Mesothelial cell of epicardium (in vitro differentiated cells): ENCODE measurements at regions not wholly inside any gene's neighbourhood (a gene's known extent, or its start where the extent isn't known, plus 50 kb on each side); places are given as distances from the start of the nearest gene placed in this dataset.

ENCODE experiments used
- DNase-seq, 2 experiments: peaks; one replicate each; pipeline ENCODE4 v3.0.0; 2021; ENCODE audit warnings: low spot score in 2 of 2; ENCODE audit not compliant: unreplicated experiment in 2 of 2
- H3K27ac Mint-ChIP-seq: 2 replicates; pipeline ENCODE4 v1.8.0; 2021; ENCODE audit warnings: mixed read lengths
- H3K27me3 Mint-ChIP-seq: 2 replicates; pipeline ENCODE4 v1.8.0; 2021; ENCODE audit warnings: low read depth, mixed read lengths
- H3K36me3 Mint-ChIP-seq: 2 replicates; pipeline ENCODE4 v1.8.0; 2021; ENCODE audit warnings: mixed read lengths
- H3K4me1 Mint-ChIP-seq: 2 replicates; pipeline ENCODE4 v1.8.0; 2021; ENCODE audit warnings: mixed read lengths
- H3K4me3 Mint-ChIP-seq: 2 replicates; pipeline ENCODE4 v1.8.0; 2021; ENCODE audit warnings: mild to moderate bottlenecking, moderate library complexity, mixed read lengths
- H3K9me3 Mint-ChIP-seq: 2 replicates; pipeline ENCODE4 v1.8.0; 2021; ENCODE audit warnings: mixed read lengths
- CTCF ChIP-seq: fragments of 200-600 bp; sonication (generic); IDR thresholded peaks from one replicate; pipeline ENCODE4 v1.5.0; 2021; ENCODE audit warnings: antibody characterized with exemption; ENCODE audit not compliant: unreplicated experiment

GRCh38 chr1:21351901-21352300 is 61.6 kb upstream of the ECE1 start:
- Mint-ChIP-seq H3K36me3 (no peaks in the 10 kb centered on the region), H3K27me3 (no peaks in the 10 kb centered on the region), H3K4me1 (no peaks in the 10 kb centered on the region), H3K4me3 (no peak overlapping the region), H3K9me3 (no peaks in the 10 kb centered on the region), H3K27ac (no peak overlapping the region)
- TF ChIP-seq CTCF, result no peak
- DNase-seq, result no peak

- H3K27ac Mint-ChIP-seq, result no peak overlapping the region
- no peaks in the 10 kb centered on the region for H3K9me3 Mint-ChIP-seq
- no peak overlapping the region for H3K4me3 Mint-ChIP-seq
- no peak for TF ChIP-seq CTCF
- no peaks in the 10 kb centered on the region for H3K27me3 Mint-ChIP-seq
- no peak for DNase-seq
- H3K36me3 Mint-ChIP-seq, result no peaks in the 10 kb centered on the region
- H3K4me1 Mint-ChIP-seq, result no peaks in the 10 kb centered on the region
Measured at GRCh38 chr1:21350202-21350885, 60.1 kb upstream of the ECE1 start.

GRCh38 chr1:21349693-21350092 is 59.4 kb upstream of the ECE1 start:
- DNase-seq, result no peak
- H3K27ac Mint-ChIP-seq, result no peak overlapping the region
- H3K27me3 Mint-ChIP-seq, result peaks cover 1% of the 10 kb centered on the region
- H3K4me3 Mint-ChIP-seq, result no peak overlapping the region
- no peak for TF ChIP-seq CTCF
- H3K9me3 Mint-ChIP-seq, result no peaks in the 10 kb centered on the region
- H3K36me3 Mint-ChIP-seq, result no peaks in the 10 kb centered on the region
- no peaks in the 10 kb centered on the region for H3K4me1 Mint-ChIP-seq

GRCh38 chr1:21347072-21347581 is 56.9 kb upstream of the ECE1 start:
- H3K4me1 Mint-ChIP-seq, result peaks cover 15% of the 10 kb centered on the region

GRCh38 chr1:21346365-21347071 is 56.3 kb upstream of the ECE1 start:
- Mint-ChIP-seq H3K4me1 (peaks cover 15% of the 10 kb centered on the region), H3K9me3 (no peaks in the 10 kb centered on the region), H3K4me3 (no peak overlapping the region), H3K27ac (no peak overlapping the region), H3K36me3 (no peaks in the 10 kb centered on the region), H3K27me3 (peaks cover 15% of the 10 kb centered on the region)
- TF ChIP-seq CTCF, result no peak
- no peak for DNase-seq

More at GRCh38 chr1:21347072-21347581, 56.9 kb upstream of the ECE1 start:
- TF ChIP-seq CTCF, result no peak
- no peak overlapping the region for H3K4me3 Mint-ChIP-seq
- H3K36me3 Mint-ChIP-seq, result no peaks in the 10 kb centered on the region
- H3K27ac Mint-ChIP-seq, result no peak overlapping the region
- H3K27me3 Mint-ChIP-seq, result peaks cover 15% of the 10 kb centered on the region
- H3K9me3 Mint-ChIP-seq, result no peaks in the 10 kb centered on the region
- DNase-seq, result no peak
